ENCODE measurements at regions not wholly inside any gene's neighbourhood (a gene's known extent, or its start where the extent isn't known, plus 50 kb on each side); places are given as distances from the start of the nearest gene placed in this dataset.

- Histone ChIP-seq H3K36me3 (replicated peaks in 1 of 2) (no peaks in the 10 kb centered on the region), H3K27me3 (no peaks in the 10 kb centered on the region), H3K9me3 (replicated peaks in 1 of 3) (no peaks in the 10 kb centered on the region), H3K4me1 (replicated peaks in 1 of 2) (peaks cover 0 to 12% of the 10 kb centered on the region in 2 donors), H3K27ac (no peak overlapping the region), H3K4me3 (no peak overlapping the region)
- no peak for TF ChIP-seq POLR2A (IDR thresholded peaks at IDR 0.05)
- no peak for TF ChIP-seq CTCF (IDR thresholded peaks at IDR 0.05)
- no peak for DNase-seq
- WGBS, 4 donors, result 84 to 90% (median 89%) methylated on average over 4 of the region's 4 CpGs
- intact Hi-C loops (cut with DNase I), result loop anchor here in 1 of 2 donors (5.0 to 10.0 kb wide), 2 partner anchors 330 to 372 kb away; partner anchors contain the start of gene TMEM200A
Observed at GRCh38 chr6:130694606-130695005, 132.6 kb upstream of the SMLR1 start.

GRCh38 chr6:130696806-130697205 is 130.4 kb upstream of the SMLR1 start:
- Histone ChIP-seq H3K4me3 (no peak overlapping the region), H3K27ac (no peak overlapping the region), H3K9me3 (replicated peaks in 1 of 3) (no peaks in the 10 kb centered on the region), H3K36me3 (replicated peaks in 1 of 2) (no peaks in the 10 kb centered on the region), H3K4me1 (replicated peaks in 1 of 2) (peaks cover 0 to 12% of the 10 kb centered on the region in 2 donors), H3K27me3 (no peaks in the 10 kb centered on the region)
- TF ChIP-seq CTCF (IDR thresholded peaks at IDR 0.05) (no peak), POLR2A (IDR thresholded peaks at IDR 0.05) (no peak)
- 67 to 80% (median 75%) methylated on average over 3 of the region's 3 CpGs for WGBS, 4 donors
- no peak for DNase-seq
- intact Hi-C loops (cut with DNase I), result loop anchor here in 1 of 2 donors (5.0 to 10.0 kb wide), 2 partner anchors 332 to 375 kb away; partner anchors contain the start of gene TMEM200A

GRCh38 chr6:130697271-130697994 is 129.8 kb upstream of the SMLR1 start:
- intact Hi-C loops (cut with DNase I), result loop anchor here in 1 of 2 donors (5.0 to 10.0 kb wide), 2 partner anchors 333 to 375 kb away; partner anchors contain the start of gene TMEM200A

More at GRCh38 chr6:130697271-130697994, 129.8 kb upstream of the SMLR1 start:
- TF ChIP-seq CTCF (IDR thresholded peaks at IDR 0.05) (no peak), POLR2A (IDR thresholded peaks at IDR 0.05) (no peak)
- Histone ChIP-seq H3K36me3 (replicated peaks in 1 of 2) (no peaks in the 10 kb centered on the region), H3K27ac (no peak overlapping the region), H3K9me3 (replicated peaks in 1 of 3) (no peaks in the 10 kb centered on the region), H3K27me3 (no peaks in the 10 kb centered on the region), H3K4me1 (replicated peaks in 1 of 2) (peaks cover 0 to 12% of the 10 kb centered on the region in 2 donors), H3K4me3 (peak overlapping the region in 1 of 4 donors; percentile 34)
- WGBS, 4 donors, result 20 to 30% (median 24%) methylated on average over 1 of the region's 1 CpG
- DNase-seq, result no peak
